Activated B cell treated with CpG ODN at 0.5 μM for 24 hours (primary cell): ENCODE measurements at regions not wholly inside any gene's neighbourhood (a gene's known extent, or its start where the extent isn't known, plus 50 kb on each side); places are given as distances from the start of the nearest gene placed in this dataset.
"Not testable (repeated sequence)": the region's sequence is repeated elsewhere in the genome, so short reads cannot be mapped to it uniquely, and the experiment has no call there.

Experiments
- ATAC-seq: fragments of 200-7000 bp; cut with Tn5 transposase; one replicate; pipeline ENCODE4 v1.10.0; 2021; ENCODE audit warnings: low read depth, mild to moderate bottlenecking, moderate library complexity
- CTCF ChIA-PET: fragments of 350-600 bp; sonication (Branson Sonifier 250); formaldehyde crosslinking; loops from one replicate; lab custom pipeline; 2021; ENCODE audit warnings: antibody characterized with exemption; lab: Charles Lee
- POLR2A ChIA-PET: fragments of 350-600 bp; sonication (Branson Sonifier 250); formaldehyde crosslinking; loops from one replicate; lab custom pipeline; 2021; ENCODE audit warnings: antibody characterized with exemption; lab: Charles Lee
- DNase-seq: peaks from one replicate; pipeline ENCODE4 v3.0.0; 2022
- H3K27ac Mint-ChIP-seq: one replicate; pipeline ENCODE4 v1.8.0; 2020; ENCODE audit warnings: mixed read lengths
- H3K27me3 Mint-ChIP-seq: one replicate; pipeline ENCODE4 v1.8.0; 2021; ENCODE audit warnings: mixed read lengths
- H3K36me3 Mint-ChIP-seq: one replicate; pipeline ENCODE4 v1.8.0; 2021; ENCODE audit warnings: low read depth, mixed read lengths
- H3K4me1 Mint-ChIP-seq: one replicate; pipeline ENCODE4 v1.8.0; 2021; ENCODE audit warnings: mixed read lengths
- H3K4me3 Mint-ChIP-seq: one replicate; pipeline ENCODE4 v1.8.0; 2020; ENCODE audit warnings: mild to moderate bottlenecking, mixed read lengths
- H3K9me3 Mint-ChIP-seq: one replicate; pipeline ENCODE4 v1.8.0; 2020; ENCODE audit warnings: mixed read lengths
- intact Hi-C: fragments of 100-400 bp; cut with micrococcal nuclease; formaldehyde crosslinking; loops from one replicate; pipeline ENCODE4 v1.15.1; 2024
- TF ChIP-seq, protein P1 (sequence below): fragments of 200-600 bp; IDR thresholded peaks from one replicate; pipeline ENCODE4 v1.8.0; 2022; ENCODE audit warnings: antibody characterized with exemption, mild to moderate bottlenecking

DNA sequence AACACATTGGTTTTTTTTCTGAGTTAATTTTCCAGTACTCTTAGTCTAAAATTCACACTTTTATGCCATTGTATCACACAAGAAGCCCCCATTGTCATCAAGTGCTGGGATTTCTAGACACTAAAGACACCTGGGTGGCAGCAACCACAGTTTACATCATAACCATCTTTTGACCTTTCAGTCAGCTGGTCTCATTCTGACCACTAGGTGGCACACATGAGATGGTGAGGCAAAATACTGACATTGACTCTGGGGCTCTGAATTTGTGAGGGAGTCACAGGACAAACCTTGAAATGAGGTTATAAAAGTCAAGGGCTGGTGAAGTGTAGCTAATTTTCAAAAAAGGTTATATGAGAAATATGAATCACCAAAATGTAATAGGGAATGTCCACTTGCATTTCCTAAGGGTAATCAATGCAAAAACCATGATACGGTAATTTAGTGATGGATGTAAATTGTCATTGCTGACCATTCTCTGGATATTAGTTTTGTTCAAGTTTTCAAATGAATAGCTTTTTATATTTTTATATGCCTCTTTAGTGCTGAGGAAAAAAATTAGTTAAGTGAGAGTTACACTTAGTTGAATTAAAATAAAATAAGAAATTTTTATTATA, 229.4 kb downstream of the DMAC1 start:
- TF ChIP-seq, protein P1, sequence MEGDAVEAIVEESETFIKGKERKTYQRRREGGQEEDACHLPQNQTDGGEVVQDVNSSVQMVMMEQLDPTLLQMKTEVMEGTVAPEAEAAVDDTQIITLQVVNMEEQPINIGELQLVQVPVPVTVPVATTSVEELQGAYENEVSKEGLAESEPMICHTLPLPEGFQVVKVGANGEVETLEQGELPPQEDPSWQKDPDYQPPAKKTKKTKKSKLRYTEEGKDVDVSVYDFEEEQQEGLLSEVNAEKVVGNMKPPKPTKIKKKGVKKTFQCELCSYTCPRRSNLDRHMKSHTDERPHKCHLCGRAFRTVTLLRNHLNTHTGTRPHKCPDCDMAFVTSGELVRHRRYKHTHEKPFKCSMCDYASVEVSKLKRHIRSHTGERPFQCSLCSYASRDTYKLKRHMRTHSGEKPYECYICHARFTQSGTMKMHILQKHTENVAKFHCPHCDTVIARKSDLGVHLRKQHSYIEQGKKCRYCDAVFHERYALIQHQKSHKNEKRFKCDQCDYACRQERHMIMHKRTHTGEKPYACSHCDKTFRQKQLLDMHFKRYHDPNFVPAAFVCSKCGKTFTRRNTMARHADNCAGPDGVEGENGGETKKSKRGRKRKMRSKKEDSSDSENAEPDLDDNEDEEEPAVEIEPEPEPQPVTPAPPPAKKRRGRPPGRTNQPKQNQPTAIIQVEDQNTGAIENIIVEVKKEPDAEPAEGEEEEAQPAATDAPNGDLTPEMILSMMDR: peak; percentile 33
- intact Hi-C loops: loop anchor here (1.0 to 10.0 kb wide), 2 partner anchors 545 to 613 kb away; no protein-coding TSS in a partner anchor
- Mint-ChIP-seq H3K4me3 (no peak overlapping the region), H3K4me1 (no peaks in the 10 kb centered on the region), H3K36me3 (no peaks in the 10 kb centered on the region), H3K27me3 (peaks cover 6% of the 10 kb centered on the region), H3K27ac (no peak overlapping the region), H3K9me3 (no peaks in the 10 kb centered on the region)
- DNase-seq (no peak), ATAC-seq (peak; percentile 31)
- CTCF ChIA-PET: interaction anchor here (0.8 to 1.8 kb wide), 4 partner anchors 10 to 1782 kb away, joined by 3 to 6 read pairs (median 4); partner anchors contain the start of gene DMAC1
- POLR2A ChIA-PET: no interaction called here

DNA sequence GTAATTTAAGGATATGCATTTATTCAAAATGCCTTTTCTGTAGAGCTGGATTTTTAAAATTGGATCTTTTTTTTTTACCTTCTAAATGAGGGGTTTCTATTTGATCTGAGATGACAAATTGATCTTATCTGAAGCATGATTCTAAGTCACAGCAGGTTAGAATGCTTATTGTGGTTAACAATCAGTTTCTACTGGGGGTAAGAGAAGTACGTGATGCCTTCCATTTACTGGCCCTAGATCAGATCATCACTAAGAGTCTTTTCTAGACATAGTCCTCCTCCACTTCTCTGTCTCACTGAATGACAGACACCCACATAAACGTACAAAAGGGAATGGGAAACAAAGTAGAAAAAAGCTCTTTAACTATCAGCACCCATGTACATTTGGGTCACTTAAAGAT, 231.9 kb downstream of the DMAC1 start:
- ATAC-seq: no peak
- no peak overlapping the region for H3K27ac Mint-ChIP-seq
- DNase-seq: no peak
- H3K4me1 Mint-ChIP-seq: no peaks in the 10 kb centered on the region
- POLR2A ChIA-PET: no interaction called here
- intact Hi-C loops: no loop called here
- CTCF ChIA-PET: no interaction called here
- H3K4me3 Mint-ChIP-seq: no peak overlapping the region
- TF ChIP-seq, protein P1: no peak
- H3K27me3 Mint-ChIP-seq: peaks cover 6% of the 10 kb centered on the region
- H3K9me3 Mint-ChIP-seq: no peaks in the 10 kb centered on the region
- H3K36me3 Mint-ChIP-seq: no peaks in the 10 kb centered on the region

DNA sequence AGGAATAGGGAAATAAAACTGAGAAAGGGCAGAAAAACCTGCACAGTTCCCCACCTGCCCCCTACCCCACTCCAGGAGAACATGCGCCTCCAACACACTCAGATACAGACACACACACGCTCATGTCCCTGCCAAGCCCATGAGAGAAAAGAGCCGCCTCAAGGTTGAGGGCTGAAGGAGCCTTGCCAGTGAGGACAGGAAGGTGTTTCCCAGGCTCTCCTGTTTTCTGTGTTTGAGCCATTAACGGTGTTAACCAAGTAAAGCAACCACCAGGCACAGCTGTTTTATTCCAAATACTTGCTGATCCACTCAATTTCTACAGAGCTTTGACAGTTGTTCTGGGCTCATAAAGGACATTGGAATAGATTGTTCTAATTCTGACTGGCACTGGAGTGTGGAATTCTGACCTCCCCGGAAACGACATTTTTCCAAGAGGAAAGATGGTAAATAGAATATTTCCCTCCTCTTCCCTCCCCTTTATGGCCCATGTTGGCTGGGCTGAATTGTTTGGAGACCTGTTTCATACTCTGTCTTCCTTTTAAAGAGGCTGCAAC, 238.0 kb downstream of the DMAC1 start:
- Mint-ChIP-seq H3K4me1 (no peaks in the 10 kb centered on the region), H3K27me3 (no peaks in the 10 kb centered on the region), H3K4me3 (no peak overlapping the region), H3K36me3 (no peaks in the 10 kb centered on the region), H3K27ac (no peak overlapping the region), H3K9me3 (no peaks in the 10 kb centered on the region)
- ChIA-PET POLR2A (no interaction called here), CTCF (no interaction called here)
- DNase-seq (no peak), ATAC-seq (no peak)
- intact Hi-C loops: no loop called here
- TF ChIP-seq, protein P1: no peak

DNA sequence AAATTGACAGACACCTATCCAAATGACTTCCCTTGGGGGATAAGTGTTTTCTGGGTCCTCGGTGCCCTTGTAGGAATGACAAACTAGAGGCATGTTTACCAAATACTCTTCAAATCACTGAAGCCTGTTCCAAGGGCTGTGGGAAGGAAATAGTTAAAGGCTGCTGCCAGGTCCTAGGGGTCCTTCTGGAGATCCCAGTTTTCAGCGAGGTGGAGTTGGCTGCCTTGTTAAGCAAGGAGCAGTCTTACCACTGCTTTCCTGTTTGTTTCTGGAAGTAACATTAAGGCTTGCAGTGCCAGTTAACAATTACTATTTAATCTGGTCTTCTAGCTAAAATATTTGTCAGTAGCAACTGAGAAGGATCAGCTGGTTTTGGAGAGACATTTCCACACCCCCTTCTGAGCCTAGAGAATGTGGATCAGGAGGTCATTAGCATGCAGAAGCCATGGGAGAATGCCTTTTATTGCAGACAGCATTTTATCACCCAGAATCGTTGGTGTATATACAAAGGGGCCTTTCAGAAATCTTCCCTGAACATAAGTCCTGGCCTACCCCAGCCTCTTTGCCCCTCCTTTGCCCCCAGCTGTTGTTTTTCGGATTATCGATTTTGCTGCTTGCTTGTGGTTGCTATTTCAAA, 238.8 kb downstream of the DMAC1 start:
- TF ChIP-seq, protein P1: no peak
- H3K27me3 Mint-ChIP-seq: no peaks in the 10 kb centered on the region
- H3K27ac Mint-ChIP-seq: no peak overlapping the region
- no peaks in the 10 kb centered on the region for H3K4me1 Mint-ChIP-seq
- no peaks in the 10 kb centered on the region for H3K9me3 Mint-ChIP-seq
- H3K36me3 Mint-ChIP-seq: no peaks in the 10 kb centered on the region
- CTCF ChIA-PET: no interaction called here
- no peak overlapping the region for H3K4me3 Mint-ChIP-seq
- no peak for DNase-seq
- no peak for ATAC-seq
- intact Hi-C loops: no loop called here
- POLR2A ChIA-PET: no interaction called here

DNA sequence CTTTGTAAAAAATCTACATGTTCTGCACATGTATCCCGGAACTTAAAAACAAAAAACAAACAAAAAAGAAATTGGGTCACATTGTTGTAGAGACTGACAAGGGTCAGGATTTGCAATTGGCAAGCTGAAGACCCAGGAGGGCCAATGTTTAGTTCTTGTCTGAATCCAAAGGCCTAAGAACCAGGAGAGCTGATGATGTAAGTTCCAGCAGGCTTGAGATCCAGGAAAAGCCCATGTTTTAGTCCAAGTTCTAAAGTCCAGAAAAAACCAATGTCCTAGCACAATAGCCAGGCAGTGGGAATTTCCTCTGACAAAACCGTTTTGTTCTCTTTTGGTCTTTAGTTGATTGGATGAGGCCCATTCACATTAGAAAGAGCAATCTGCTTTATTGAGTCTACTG, 244.9 kb downstream of the DMAC1 start:
- TF ChIP-seq, protein P1: no peak
- no peak for DNase-seq
- POLR2A ChIA-PET: no interaction called here
- Mint-ChIP-seq H3K4me3 (no peak overlapping the region), H3K36me3 (no peaks in the 10 kb centered on the region), H3K27ac (no peak overlapping the region), H3K27me3 (peaks cover 2% of the 10 kb centered on the region), H3K9me3 (peaks cover 2% of the 10 kb centered on the region), H3K4me1 (no peaks in the 10 kb centered on the region)
- intact Hi-C loops: no loop called here
- ATAC-seq: no peak
- CTCF ChIA-PET: no interaction called here

DNA sequence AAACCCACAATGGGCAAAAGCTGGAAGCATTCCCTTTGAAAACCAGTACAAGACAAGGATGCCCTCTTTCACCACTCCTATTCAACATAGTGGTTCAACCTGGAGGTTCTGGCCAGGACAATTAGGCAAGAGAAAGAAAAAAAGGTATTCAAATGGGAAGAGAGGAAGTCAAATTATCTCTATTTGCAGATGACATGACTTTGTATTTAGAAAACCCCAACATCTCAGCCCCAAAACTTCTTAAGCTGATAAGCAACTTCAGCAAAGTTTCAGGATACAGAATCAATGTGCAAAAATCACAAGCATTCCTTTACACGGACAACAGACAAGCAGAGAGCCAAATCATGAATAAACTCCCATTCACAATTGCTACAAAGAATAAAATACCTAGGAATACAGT, 246.9 kb downstream of the DMAC1 start:
- not testable (repeated sequence) for H3K4me3 Mint-ChIP-seq, ATAC-seq

More for the DNA sequence above, 246.9 kb downstream of the DMAC1 start:
- H3K9me3 Mint-ChIP-seq, H3K27ac Mint-ChIP-seq, intact Hi-C loops, H3K27me3 Mint-ChIP-seq, H3K36me3 Mint-ChIP-seq, H3K4me1 Mint-ChIP-seq, DNase-seq, POLR2A ChIA-PET, CTCF ChIA-PET: not testable (repeated sequence)
